ENCODE measurements at regions not wholly inside any gene's neighbourhood (a gene's known extent, or its start where the extent isn't known, plus 50 kb on each side); places are given as distances from the start of the nearest gene placed in this dataset.
"Not testable (repeated sequence)": the region's sequence is repeated elsewhere in the genome, so short reads cannot be mapped to it uniquely, and the experiment has no call there.

GRCh38 chr13:70222926-70223325, 114.7 kb upstream of the KLHL1 start:
- H3K27ac ChIP-seq, result no peak overlapping the region
- H3K27me3 ChIP-seq (ENCODE audit: low read depth), result no peaks in the 10 kb centered on the region
- H3K4me1 ChIP-seq, result no peaks in the 10 kb centered on the region
- intact Hi-C loops (cut with DNase I), result no loop called here
- TF ChIP-seq CTCF (IDR thresholded peaks at IDR 0.05), result no peak
- H3K9me3 ChIP-seq, result no peaks in the 10 kb centered on the region
- no peak overlapping the region for H3K4me3 ChIP-seq
- no peak for ATAC-seq
- no peak for DNase-seq
- H3K36me3 ChIP-seq, result no peaks in the 10 kb centered on the region

GRCh38 chr13:70218618-70219017, 110.4 kb upstream of the KLHL1 start:
- H3K9me3 ChIP-seq, result no peaks in the 10 kb centered on the region
- intact Hi-C loops (cut with DNase I), result no loop called here

GRCh38 chr13:70208968-70209367, 100.7 kb upstream of the KLHL1 start:
- H3K27ac ChIP-seq; DNase-seq; H3K27me3 ChIP-seq (ENCODE audit: low read depth); intact Hi-C loops (cut with DNase I); H3K9me3 ChIP-seq; H3K36me3 ChIP-seq; H3K4me3 ChIP-seq; ATAC-seq; H3K4me1 ChIP-seq: not testable (repeated sequence)

More at GRCh38 chr13:70218618-70219017, 110.4 kb upstream of the KLHL1 start:
- ATAC-seq (no peak), DNase-seq (no peak)
- Histone ChIP-seq H3K4me3 (no peak overlapping the region), H3K27ac (no peak overlapping the region), H3K36me3 (no peaks in the 10 kb centered on the region), H3K27me3 (ENCODE audit: low read depth) (no peaks in the 10 kb centered on the region), H3K4me1 (no peaks in the 10 kb centered on the region)
- no peak for TF ChIP-seq CTCF (IDR thresholded peaks at IDR 0.05)

- H3K27me3 ChIP-seq (ENCODE audit: low read depth), result no peaks in the 10 kb centered on the region
- H3K36me3 ChIP-seq, result no peaks in the 10 kb centered on the region
- no peak for DNase-seq
- no peaks in the 10 kb centered on the region for H3K9me3 ChIP-seq
- TF ChIP-seq CTCF (IDR thresholded peaks at IDR 0.05), result no peak
- no peak overlapping the region for H3K4me3 ChIP-seq
- no peak overlapping the region for H3K27ac ChIP-seq
- intact Hi-C loops (cut with DNase I), result no loop called here
- ATAC-seq, result no peak
- H3K4me1 ChIP-seq, result no peaks in the 10 kb centered on the region
Observed at GRCh38 chr13:70206671-70207070, 98.4 kb upstream of the KLHL1 start.

GRCh38 chr13:70203661-70204229, 95.5 kb upstream of the KLHL1 start:
- Histone ChIP-seq H3K27me3 (ENCODE audit: low read depth) (no peaks in the 10 kb centered on the region), H3K27ac (no peak overlapping the region), H3K9me3 (no peaks in the 10 kb centered on the region), H3K36me3 (no peaks in the 10 kb centered on the region), H3K4me1 (no peaks in the 10 kb centered on the region), H3K4me3 (no peak overlapping the region)
- no peak for ATAC-seq
- intact Hi-C loops (cut with DNase I), result no loop called here
- no peak for TF ChIP-seq CTCF (IDR thresholded peaks at IDR 0.05)
- DNase-seq, result no peak

GRCh38 chr13:70191034-70191433, 82.8 kb upstream of the KLHL1 start:
- no peak for DNase-seq
- TF ChIP-seq CTCF (IDR thresholded peaks at IDR 0.05), result no peak
- intact Hi-C loops (cut with DNase I), result no loop called here
- no peaks in the 10 kb centered on the region for H3K36me3 ChIP-seq
- H3K4me1 ChIP-seq, result no peaks in the 10 kb centered on the region
- no peaks in the 10 kb centered on the region for H3K27me3 ChIP-seq (ENCODE audit: low read depth)
- no peak for ATAC-seq
- H3K4me3 ChIP-seq, result no peak overlapping the region
- H3K9me3 ChIP-seq, result peaks cover 3% of the 10 kb centered on the region
- H3K27ac ChIP-seq, result no peak overlapping the region
